A549 (cell line): ENCODE measurements at regions not wholly inside any gene's neighbourhood (a gene's known extent, or its start where the extent isn't known, plus 50 kb on each side); places are given as distances from the start of the nearest gene placed in this dataset.

Experiments used
- ATAC-seq, 2 experiments: fragments of 200-7000 bp in 1 of 2; fragments of >200 bp in 1 of 2; cut with Nextera tagmentation in 1 of 2; cut with Tn5 transposase in 1 of 2; 3 replicates each; pipeline versions ENCODE4 v1.8.0 to v1.9.1; 2018 to 2020; ENCODE audit warnings: mild to moderate bottlenecking in 1 of 2, moderate library complexity in 1 of 2
- CTCF ChIA-PET: fragments of 300-600 bp; sonication (Branson Sonifier 250); formaldehyde crosslinking; extraction: SDS; loops from one replicate; lab custom pipeline; 2021; ENCODE audit warnings: antibody characterized with exemption, inconsistent platforms; lab: Yijun Ruan, JAX
- POLR2A ChIA-PET: fragments of 350-600 bp; formaldehyde crosslinking; extraction: SDS; loops from one replicate; lab custom pipeline; 2021; ENCODE audit warnings: antibody characterized with exemption, inconsistent platforms; lab: Yijun Ruan, JAX
- DNase-seq, 2 experiments: peaks; one replicate each; pipeline versions ENCODE4 v3.0.0 to v3.0.0-alpha.2; 2011 to 2016; ENCODE audit warnings: low read depth in 1 of 2, low spot score in 1 of 2
- FAIRE-seq: peaks from 2 replicates; lab custom pipeline; 2011; peaks lifted over from hg19 to GRCh38; lab: Jason Lieb, UNC
- H3K27ac ChIP-seq, 2 experiments: fragments of >200 bp; sonication (Bioruptor Twin); formaldehyde crosslinking; 3 replicates each; pipeline ENCODE4 v1.5.1; 2016 to 2017
- H3K4me1 ChIP-seq: fragments of >200 bp; sonication (Bioruptor Twin); formaldehyde crosslinking; 3 replicates; pipeline ENCODE4 v1.6.1; 2016
- H3K4me2 ChIP-seq: fragments of >200 bp; sonication (Bioruptor Twin); formaldehyde crosslinking; 3 replicates; pipeline ENCODE4 v1.6.1; 2016
- H3K4me3 ChIP-seq: fragments of >200 bp; sonication (Bioruptor Twin); formaldehyde crosslinking; 3 replicates; pipeline ENCODE4 v1.5.1; 2016
- H3K9me3 ChIP-seq: fragments of >200 bp; sonication (Bioruptor Twin); formaldehyde crosslinking; 3 replicates; pipeline ENCODE4 v1.6.1; 2016
- EHF ChIP-seq: fragments of 250-450 bp; sonication (Bioruptor Pico); IDR thresholded peaks from 2 replicates; pipeline ENCODE4 v1.5.0; 2020; ENCODE audit warnings: mild to moderate bottlenecking
- FOSL2 ChIP-seq, 2 experiments: fragments of 450-650 bp in 1 of 2; fragments of >200 bp in 1 of 2; sonication (Bioruptor Twin) in 1 of 2; formaldehyde crosslinking; IDR thresholded peaks; 2 replicates each; pipeline versions ENCODE4 v1.5.0 to v1.6.1; 2016 to 2020; ENCODE audit warnings: mild to moderate bottlenecking in 1 of 2, moderate library complexity in 1 of 2
- HDAC2 ChIP-seq: fragments of 200-600 bp; sonication (generic); IDR thresholded peaks from 2 replicates; pipeline ENCODE4 v1.6.1; 2016
- HOXA7 ChIP-seq: fragments of 250-450 bp; sonication (Bioruptor Pico); IDR thresholded peaks from 2 replicates; pipeline ENCODE4 v1.5.0; 2020; ENCODE audit warnings: mild to moderate bottlenecking, moderate library complexity
- MAFK ChIP-seq: fragments of 450-650 bp; IDR thresholded peaks from 2 replicates; pipeline ENCODE4 v1.6.1; 2014; ENCODE audit not compliant: partially characterized antibody
- POLR2A ChIP-seq: IDR thresholded peaks from 2 replicates; pipeline ENCODE4 v1.6.1; 2012; ENCODE audit warnings: mild to moderate bottlenecking, low read length
- POLR2AphosphoS2 ChIP-seq: conservative IDR thresholded peaks from 2 replicates; pipeline ENCODE4 v1.6.1; 2012; ENCODE audit warnings: low read length, improper control_type of control experiment, inconsistent platforms
- ZNF302 ChIP-seq: fragments of 250-450 bp; sonication (Bioruptor Pico); IDR thresholded peaks from 2 replicates; pipeline ENCODE4 v1.9.0; 2021; ENCODE audit warnings: inconsistent platforms, mild to moderate bottlenecking, moderate library complexity
- WGBS: methylation state at CpG from one replicate; pipeline ENCODE4 v1.1.6; 2017; ENCODE audit errors: missing lambda C conversion rate; 5-methylcytosine and 5-hydroxymethylcytosine counted together
- TF ChIP-seq, protein P1 (sequence below): fragments of 150-350 bp; IDR thresholded peaks from 2 replicates; pipeline ENCODE4 v1.6.1; 2014; ENCODE audit warnings: low read depth, mild to moderate bottlenecking, low read length
- TF ChIP-seq, protein P2 (sequence below): fragments of 450-650 bp; IDR thresholded peaks from 2 replicates; pipeline ENCODE4 v1.6.1; 2014; ENCODE audit warnings: antibody characterized with exemption
- TF ChIP-seq, protein P3 (sequence below): fragments of 200-600 bp; sonication (generic); IDR thresholded peaks from 2 replicates; pipeline ENCODE4 v1.6.1; 2016; ENCODE audit warnings: antibody characterized with exemption, mild to moderate bottlenecking, moderate library complexity
- TF ChIP-seq, protein P4 (sequence below): fragments of 250-450 bp; sonication (Bioruptor Pico); IDR thresholded peaks from 2 replicates; pipeline ENCODE4 v1.5.0; 2020; ENCODE audit warnings: low read depth, mild to moderate bottlenecking, moderate library complexity
- TF ChIP-seq, protein P5 (sequence below): fragments of >200 bp; sonication (Bioruptor Twin); formaldehyde crosslinking; IDR thresholded peaks from 2 replicates; pipeline ENCODE4 v1.6.1; 2016

DNA sequence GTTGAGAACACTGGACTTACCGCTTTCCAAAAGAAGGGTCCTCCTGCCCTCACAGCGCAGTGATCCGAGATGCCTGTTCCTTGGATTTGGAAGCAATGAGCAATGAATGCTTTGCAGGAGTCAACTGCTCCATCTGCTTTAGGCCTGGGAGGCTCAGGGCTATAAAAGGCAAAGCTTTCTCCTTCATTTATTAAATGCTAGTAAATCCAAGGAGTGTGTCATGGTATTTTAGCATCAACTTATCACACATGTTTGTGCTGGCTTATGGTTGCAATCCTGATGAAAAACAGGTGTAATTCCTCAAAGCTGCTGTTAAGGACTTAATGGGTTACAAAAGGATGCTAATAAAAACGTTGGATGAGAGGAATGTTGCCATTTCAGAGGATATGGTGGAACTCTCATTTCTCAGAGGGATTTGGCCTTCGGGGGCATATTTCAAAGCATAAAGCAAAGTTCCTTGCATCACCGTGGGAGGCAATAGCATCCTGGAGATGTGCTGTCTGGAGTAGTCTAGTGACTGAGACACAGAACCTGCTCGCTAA is 158.5 kb upstream of the TPM1 start:
- peaks cover 37% of the 10 kb centered on the region for H3K4me1 ChIP-seq
- FAIRE-seq (no peak), ATAC-seq (no peak), DNase-seq (no peak)
- POLR2A ChIA-PET, result no interaction called here
- no peaks in the 10 kb centered on the region for H3K9me3 ChIP-seq
- no peak overlapping the region for H3K4me3 ChIP-seq
- H3K27ac ChIP-seq, result peak overlapping the region in 1 of 2 experiments; percentile 14; a peak in 2 of 6 replicates
- WGBS, result 80% methylated on average over 7 of the region's 7 CpGs
- no peak overlapping the region for H3K4me2 ChIP-seq
- TF ChIP-seq, protein P1, sequence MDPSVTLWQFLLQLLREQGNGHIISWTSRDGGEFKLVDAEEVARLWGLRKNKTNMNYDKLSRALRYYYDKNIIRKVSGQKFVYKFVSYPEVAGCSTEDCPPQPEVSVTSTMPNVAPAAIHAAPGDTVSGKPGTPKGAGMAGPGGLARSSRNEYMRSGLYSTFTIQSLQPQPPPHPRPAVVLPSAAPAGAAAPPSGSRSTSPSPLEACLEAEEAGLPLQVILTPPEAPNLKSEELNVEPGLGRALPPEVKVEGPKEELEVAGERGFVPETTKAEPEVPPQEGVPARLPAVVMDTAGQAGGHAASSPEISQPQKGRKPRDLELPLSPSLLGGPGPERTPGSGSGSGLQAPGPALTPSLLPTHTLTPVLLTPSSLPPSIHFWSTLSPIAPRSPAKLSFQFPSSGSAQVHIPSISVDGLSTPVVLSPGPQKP, result no peak
- TF ChIP-seq HOXA7 (CRISPR knock-in tag) (no peak), HDAC2 (no peak), MAFK (no peak)
- TF ChIP-seq, protein P2, sequence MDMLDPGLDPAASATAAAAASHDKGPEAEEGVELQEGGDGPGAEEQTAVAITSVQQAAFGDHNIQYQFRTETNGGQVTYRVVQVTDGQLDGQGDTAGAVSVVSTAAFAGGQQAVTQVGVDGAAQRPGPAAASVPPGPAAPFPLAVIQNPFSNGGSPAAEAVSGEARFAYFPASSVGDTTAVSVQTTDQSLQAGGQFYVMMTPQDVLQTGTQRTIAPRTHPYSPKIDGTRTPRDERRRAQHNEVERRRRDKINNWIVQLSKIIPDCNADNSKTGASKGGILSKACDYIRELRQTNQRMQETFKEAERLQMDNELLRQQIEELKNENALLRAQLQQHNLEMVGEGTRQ, result no peak
- TF ChIP-seq, protein P3, sequence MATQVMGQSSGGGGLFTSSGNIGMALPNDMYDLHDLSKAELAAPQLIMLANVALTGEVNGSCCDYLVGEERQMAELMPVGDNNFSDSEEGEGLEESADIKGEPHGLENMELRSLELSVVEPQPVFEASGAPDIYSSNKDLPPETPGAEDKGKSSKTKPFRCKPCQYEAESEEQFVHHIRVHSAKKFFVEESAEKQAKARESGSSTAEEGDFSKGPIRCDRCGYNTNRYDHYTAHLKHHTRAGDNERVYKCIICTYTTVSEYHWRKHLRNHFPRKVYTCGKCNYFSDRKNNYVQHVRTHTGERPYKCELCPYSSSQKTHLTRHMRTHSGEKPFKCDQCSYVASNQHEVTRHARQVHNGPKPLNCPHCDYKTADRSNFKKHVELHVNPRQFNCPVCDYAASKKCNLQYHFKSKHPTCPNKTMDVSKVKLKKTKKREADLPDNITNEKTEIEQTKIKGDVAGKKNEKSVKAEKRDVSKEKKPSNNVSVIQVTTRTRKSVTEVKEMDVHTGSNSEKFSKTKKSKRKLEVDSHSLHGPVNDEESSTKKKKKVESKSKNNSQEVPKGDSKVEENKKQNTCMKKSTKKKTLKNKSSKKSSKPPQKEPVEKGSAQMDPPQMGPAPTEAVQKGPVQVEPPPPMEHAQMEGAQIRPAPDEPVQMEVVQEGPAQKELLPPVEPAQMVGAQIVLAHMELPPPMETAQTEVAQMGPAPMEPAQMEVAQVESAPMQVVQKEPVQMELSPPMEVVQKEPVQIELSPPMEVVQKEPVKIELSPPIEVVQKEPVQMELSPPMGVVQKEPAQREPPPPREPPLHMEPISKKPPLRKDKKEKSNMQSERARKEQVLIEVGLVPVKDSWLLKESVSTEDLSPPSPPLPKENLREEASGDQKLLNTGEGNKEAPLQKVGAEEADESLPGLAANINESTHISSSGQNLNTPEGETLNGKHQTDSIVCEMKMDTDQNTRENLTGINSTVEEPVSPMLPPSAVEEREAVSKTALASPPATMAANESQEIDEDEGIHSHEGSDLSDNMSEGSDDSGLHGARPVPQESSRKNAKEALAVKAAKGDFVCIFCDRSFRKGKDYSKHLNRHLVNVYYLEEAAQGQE, result no peak
- CTCF ChIA-PET, result interaction anchor here (0.6 to 2.1 kb wide), 9 partner anchors 9 to 210 kb away, joined by 3 to 7 read pairs (median 4); no protein-coding TSS in a partner anchor

DNA sequence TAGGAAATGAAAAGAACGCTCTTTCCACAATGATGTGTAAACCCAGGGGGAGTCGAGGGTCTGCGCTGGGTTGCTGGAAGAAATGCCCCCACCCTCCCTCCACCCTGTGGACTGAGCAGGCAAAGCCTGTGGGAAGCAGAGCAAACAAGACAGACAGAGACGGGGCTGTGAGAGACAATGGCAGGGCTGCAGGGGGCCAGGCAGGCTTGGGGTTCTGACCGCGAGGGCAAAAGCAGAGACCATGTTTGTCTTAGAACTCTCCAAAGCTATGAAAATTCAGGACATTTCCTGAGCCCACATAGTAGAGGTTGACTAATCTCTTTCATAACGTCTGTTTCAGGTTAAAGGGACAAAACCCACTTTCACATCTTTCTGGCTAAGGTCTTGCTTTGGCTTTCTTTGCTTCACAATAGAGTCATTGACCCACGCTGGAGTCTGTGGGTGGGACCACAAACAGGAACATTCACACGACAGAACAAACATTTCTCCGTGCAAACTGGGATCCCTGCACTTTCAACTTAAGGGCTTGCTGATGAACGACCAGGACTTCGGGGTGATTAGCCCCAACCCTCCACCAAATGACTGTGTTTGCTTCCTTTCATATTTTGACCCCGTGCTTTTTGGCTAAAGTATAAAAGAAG is 156.0 kb upstream of the TPM1 start:
- ATAC-seq (peak; percentile 53 to 68; a peak in 5 of 6 replicates), DNase-seq (peak; percentile 41 to 46), FAIRE-seq (peak; percentile 23)
- peak overlapping the region; percentile 66 to 89 for H3K27ac ChIP-seq
- H3K9me3 ChIP-seq, result no peaks in the 10 kb centered on the region
- ChIA-PET CTCF (interaction anchor here (1.0 to 3.6 kb wide), 12 partner anchors 9 to 162 kb away, joined by 3 to 14 read pairs (median 6); no protein-coding TSS in a partner anchor), POLR2A (interaction anchor here (0.6 to 1.1 kb wide), 2 partner anchors 9 to 156 kb away, joined by 3 read pairs; partner anchors contain the start of gene TPM1)
- no peak for TF ChIP-seq FOSL2 (IDR thresholded peaks at IDR 0.05)
- 0 out of 2 replicates have a peak, but pooled peaks have one; percentile 8 for TF ChIP-seq FOSL2 (CRISPR knock-in tag; IDR thresholded peaks at IDR 0.05)
- no peak for TF ChIP-seq EHF (CRISPR knock-in tag)
- no peak for TF ChIP-seq HDAC2
- TF ChIP-seq MAFK, result no peak
- no peak for TF ChIP-seq POLR2A
- no peak for TF ChIP-seq POLR2AphosphoS2
- TF ChIP-seq, protein P4, sequence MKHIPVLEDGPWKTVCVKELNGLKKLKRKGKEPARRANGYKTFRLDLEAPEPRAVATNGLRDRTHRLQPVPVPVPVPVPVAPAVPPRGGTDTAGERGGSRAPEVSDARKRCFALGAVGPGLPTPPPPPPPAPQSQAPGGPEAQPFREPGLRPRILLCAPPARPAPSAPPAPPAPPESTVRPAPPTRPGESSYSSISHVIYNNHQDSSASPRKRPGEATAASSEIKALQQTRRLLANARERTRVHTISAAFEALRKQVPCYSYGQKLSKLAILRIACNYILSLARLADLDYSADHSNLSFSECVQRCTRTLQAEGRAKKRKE (CRISPR knock-in tag), result no peak
- TF ChIP-seq ZNF302 (CRISPR knock-in tag), result no peak
- TF ChIP-seq, protein P5, sequence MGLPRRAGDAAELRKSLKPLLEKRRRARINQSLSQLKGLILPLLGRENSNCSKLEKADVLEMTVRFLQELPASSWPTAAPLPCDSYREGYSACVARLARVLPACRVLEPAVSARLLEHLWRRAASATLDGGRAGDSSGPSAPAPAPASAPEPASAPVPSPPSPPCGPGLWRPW, result no peak
- peak overlapping the region; percentile 78 for H3K4me2 ChIP-seq
- no peak overlapping the region for H3K4me3 ChIP-seq
- WGBS, result 21% methylated on average over 13 of the region's 13 CpGs
- peaks cover 46% of the 10 kb centered on the region for H3K4me1 ChIP-seq
